Right ventricle myocardium inferior (tissue), 1 donor: ENCODE measurements at regions not wholly inside any gene's neighbourhood (a gene's known extent, or its start where the extent isn't known, plus 50 kb on each side); places are given as distances from the start of the nearest gene placed in this dataset.

Source experiments
- ATAC-seq: fragments of 200-7000 bp; cut with Tn5 transposase; one replicate; pipeline ENCODE4 v1.9.1; 2020; ENCODE audit warnings: mild to moderate bottlenecking, moderate library complexity
- DNase-seq: peaks from one replicate; pipeline ENCODE4 v3.0.0; 2021; ENCODE audit errors: missing footprints
- intact Hi-C: fragments of 100-400 bp; cut with DNase I; formaldehyde crosslinking; loops from one replicate; pipeline ENCODE4 v1.11.0; 2022
- donor health status: DM: no; HTN: yes; CAD: no; lungs with severe emphysema.

DNA sequence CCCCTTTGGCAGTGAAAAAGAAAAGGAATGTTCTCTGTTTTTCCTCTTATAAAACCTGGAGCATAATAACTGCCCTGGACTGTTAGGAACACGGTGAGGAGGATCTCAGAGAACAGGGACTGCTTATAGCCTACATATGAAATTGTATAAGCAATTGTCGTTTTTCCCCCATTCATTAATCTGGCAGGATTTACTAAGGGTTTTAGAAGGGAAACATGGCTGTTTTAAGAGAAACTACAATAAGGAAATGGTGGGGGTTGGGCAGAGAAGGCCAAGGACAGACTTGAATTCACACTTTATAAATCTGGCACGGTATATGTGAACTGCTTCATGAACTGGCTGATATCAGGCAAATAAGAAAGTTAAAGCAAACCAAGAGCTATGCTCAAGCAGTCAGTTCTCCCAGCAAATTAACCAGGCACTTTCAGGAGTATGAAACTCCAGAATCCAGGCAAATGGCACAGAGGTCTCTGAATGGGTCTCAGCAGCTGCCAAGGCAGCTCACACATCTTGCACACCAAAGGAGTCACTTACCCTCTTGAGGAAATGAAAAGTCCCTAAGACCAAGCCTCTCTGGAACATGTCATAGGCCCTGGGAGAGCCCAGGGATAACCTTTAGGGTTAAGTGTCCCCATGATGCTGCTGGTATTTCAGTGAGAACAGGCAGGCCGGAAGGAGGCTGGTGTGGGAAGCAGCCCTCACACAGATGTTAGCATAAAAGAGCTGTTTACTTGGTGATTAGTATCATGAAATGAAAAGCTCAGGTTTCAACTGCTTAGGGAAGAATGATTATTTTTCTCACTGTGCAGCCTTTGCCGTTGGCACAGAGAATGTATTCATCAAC is 260.5 kb upstream of the MARCKS start:
- ATAC-seq (peak; percentile 45), DNase-seq (no peak)
- intact Hi-C loops, result no loop called here

DNA sequence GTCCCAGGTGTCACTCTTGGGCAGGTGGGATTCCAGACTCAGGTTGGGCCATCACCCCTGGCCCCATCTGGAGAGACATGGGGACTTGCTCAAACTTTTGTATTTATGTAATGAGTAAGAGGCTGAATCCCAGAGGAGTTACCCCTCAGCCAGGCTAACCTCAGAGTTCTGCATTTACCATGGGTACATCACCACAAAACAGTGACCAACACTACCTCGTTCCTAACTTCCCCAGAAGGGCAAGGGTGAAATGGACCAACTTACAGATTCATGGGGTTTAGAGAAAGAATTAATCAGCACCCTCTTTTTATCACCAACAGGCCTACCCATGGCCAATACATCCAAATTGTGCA is 259.9 kb upstream of the MARCKS start:
- DNase-seq (no peak), ATAC-seq (no peak)
- intact Hi-C loops, result no loop called here

DNA sequence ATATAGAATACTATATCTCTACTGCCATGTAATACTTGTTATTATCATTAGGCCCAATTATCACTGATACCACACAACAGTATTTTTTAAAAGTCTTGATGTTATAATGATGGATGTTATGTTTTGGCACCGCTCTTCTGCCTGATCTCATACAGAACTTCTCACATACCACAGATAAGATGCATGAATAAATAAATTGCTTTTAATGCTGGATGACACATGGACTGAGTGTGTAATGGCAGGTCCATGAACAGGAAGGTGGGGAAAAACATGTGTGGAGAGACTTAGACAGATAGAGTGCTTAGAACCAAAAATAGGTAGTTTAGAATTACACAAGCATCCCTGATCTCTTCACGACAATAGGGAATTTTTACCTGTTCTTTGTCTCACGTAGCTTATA is 258.4 kb upstream of the MARCKS start:
- no peak for ATAC-seq
- intact Hi-C loops, result no loop called here
- no peak for DNase-seq

DNA sequence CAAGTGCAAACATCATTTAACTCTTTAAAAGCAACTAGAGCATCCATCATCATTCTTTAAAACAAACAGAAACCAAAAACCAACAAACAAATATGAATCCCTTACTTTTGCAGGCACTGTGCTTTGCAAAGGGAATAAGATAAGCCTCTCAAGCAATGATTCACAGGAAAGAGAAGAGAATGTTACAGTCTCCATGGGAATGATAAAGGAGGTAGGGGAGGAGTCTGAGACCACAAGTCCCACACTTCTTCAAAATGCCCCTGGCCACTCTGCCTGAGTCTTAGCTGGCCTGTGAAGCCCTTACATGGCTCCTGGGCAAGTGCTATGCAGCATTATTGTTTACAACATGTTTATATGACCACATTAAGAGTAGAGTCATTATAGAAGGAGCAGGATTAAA is 257.7 kb upstream of the MARCKS start:
- intact Hi-C loops, result no loop called here

DNA sequence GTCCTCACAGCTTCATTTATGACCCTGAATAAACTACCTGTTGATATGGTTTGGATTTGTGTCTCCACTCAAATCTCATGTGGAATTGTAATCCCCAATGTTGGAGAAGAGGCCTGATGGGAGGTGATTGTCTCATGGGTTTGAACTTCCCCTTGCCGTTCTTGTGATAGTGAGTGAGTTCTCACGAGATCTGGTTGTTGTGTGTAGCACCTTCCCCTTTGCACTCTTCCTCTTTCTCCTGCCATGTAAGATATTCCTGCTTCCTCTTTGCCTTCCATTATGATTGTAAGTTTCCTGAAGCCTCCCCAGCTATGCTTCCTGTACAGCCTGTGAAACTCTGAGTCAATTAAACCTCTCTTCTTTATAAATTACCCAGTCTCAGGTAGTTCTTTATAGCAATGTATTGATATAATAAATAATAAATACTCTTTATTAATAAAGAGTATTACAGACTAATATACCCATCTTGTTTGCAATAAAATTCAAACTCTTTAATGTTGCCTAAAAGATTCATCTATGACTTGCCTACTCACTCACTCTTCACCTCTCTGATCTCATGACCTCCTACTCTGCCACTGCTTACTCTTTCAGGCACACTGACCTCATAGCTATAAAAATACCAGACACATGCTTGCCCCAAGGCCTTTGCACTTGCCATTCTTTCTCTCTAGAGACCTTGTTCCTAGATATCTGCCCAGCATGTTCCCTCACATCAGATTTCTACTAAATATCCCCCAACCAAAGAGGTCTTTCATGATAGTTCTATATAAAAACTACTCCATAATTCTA is 256.4 kb upstream of the MARCKS start:
- no peak for DNase-seq
- intact Hi-C loops, result no loop called here
- ATAC-seq, result no peak

More for the DNA sequence above, 257.7 kb upstream of the MARCKS start:
- ATAC-seq (no peak), DNase-seq (no peak)

DNA sequence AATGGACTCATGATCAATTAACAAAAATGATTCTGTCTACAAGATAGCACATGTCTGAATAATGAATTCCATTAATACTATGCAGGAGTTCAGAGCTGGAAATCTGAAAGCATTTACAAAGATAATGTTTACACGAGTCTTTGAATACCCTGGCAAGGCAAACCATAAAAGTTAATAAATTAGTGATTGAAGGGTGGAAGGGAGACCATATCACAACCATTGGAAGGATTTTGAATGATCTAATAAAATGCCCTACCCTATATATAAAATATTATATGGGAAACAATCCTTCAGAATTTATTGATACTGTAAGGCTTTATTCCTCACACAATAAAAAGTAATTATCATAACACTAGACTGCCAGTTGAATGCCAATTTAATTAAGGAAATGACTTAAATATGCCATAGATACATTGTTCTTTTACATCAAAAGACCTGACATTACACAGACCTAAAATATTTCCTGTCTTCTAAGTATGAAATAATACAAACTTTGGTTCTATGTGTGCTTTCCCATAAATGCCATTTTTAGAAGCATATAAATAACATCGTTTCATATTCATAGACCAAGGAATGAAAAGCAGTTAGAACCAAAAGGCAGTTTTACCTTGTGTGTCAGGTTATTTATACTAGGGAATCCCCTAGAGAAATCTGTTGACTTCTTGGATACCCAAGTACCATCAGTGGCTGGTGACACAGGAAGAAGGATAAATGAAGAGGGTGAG is 249.2 kb upstream of the MARCKS start:
- intact Hi-C loops, result no loop called here
- ATAC-seq (no peak), DNase-seq (no peak)

DNA sequence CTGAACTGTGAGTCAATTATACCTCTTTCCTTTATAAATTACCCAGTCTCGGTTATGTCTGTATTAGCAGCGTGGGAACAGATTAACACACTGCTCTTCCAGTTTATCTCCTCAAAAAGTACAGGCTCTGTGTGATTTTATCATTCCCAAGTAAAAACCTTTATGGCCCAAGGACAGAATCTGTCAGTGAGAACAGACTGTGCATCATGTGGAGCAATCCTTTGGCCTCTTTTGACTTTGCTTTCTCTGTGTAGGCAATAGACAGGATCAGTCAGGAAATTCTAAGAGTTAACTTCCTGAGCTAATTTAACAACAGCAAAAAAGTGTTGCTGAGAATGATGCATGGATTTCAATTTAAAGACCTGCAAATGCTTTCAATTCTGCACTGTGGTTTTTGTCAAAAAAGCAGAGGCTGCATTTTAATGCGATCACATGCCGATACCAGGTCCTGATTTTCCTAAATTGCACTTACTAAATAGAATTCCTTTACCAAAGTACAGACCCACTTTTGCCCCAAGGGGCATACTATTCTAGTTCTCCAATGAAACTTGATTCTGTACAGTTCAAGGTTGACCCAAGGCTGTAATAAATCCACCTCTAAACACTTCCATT is 246.7 kb upstream of the MARCKS start:
- intact Hi-C loops, result no loop called here
- no peak for ATAC-seq
- no peak for DNase-seq

DNA sequence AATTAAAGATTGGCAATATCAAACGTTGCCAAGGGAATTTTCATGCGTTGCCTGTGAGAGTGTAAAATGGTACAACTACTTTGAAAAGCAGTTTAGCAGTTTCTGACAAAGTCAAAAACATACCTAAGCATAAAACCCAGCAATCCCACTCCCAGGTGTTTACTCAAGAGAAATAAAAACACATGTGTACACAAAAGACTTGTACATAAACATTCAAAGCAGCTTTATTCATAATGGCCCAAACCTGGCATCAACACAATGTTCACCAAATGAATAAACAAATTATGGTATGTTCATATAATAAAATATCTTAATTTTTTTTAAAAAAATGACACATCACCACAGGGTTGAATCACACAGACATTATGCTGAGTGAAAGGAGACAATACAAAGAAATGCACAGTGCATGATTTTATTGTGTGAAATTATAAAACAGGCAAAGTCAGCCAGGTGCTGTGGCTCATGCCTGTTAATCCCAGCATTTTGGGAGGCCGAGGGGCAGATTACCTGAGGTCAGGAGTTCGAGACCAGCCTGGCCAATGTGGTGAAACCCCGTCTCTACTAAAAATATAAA is 240.4 kb upstream of the MARCKS start:
- no peak for ATAC-seq
- no peak for DNase-seq
- intact Hi-C loops, result no loop called here

DNA sequence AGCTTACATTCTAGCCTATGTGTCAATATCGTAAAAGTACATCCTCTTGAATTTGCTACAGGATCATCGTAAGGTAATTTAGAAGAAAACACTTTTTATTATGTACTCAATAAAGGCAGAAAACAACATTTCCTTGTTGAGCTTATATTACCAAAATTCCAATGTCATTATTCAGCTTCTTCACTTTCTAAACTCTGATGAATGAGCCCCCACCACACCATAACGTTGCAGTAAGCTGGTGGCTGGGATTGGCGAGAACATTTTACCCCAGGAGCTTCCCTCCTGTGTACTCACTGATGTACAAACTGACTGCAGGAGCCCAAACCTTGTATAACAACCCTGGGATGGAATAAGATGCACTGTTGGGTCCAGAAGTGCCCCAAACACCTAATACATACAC is 238.1 kb upstream of the MARCKS start:
- no peak for DNase-seq

DNA sequence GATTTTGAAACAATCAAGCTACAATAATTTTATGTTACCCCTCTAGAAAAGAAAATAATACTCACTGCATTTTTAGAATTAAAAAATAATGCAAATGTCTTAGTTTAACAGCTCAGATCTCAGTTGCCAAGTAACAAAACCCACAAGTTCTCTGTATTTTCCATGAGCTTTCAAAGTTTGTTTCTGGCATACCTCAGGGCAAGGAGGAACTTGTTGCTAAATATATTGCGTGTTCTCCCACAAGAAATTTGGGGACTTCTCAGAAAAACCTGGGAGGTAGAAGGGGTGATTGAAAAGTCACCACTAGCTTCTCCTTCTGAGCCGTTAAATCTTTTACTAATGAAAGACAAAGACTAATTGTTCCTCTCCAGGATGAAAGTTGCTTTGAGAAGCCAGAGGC is 236.8 kb upstream of the MARCKS start:
- ATAC-seq, result no peak
- intact Hi-C loops, result no loop called here
- DNase-seq, result no peak

More for the DNA sequence above, 238.1 kb upstream of the MARCKS start:
- ATAC-seq, result no peak
- intact Hi-C loops, result no loop called here

DNA sequence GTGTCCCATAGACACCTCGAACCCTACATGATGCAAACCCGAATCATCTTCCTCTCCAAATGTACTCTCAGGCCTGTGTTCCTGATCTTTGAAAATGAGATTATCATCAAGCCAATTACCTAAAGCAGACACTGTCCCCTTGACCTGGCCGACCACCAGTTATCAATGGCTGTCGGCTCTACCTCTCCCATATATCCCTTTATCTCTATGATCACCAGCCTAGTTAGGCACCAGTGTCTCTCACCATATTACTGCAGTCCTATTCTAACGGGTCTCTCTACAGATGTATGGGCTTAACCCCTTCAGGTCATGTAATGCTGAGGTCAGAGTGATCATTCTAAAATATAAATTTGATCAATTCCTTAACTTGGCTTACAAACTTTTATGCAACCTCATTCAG is 234.9 kb upstream of the MARCKS start:
- DNase-seq, result no peak
- intact Hi-C loops, result no loop called here

DNA sequence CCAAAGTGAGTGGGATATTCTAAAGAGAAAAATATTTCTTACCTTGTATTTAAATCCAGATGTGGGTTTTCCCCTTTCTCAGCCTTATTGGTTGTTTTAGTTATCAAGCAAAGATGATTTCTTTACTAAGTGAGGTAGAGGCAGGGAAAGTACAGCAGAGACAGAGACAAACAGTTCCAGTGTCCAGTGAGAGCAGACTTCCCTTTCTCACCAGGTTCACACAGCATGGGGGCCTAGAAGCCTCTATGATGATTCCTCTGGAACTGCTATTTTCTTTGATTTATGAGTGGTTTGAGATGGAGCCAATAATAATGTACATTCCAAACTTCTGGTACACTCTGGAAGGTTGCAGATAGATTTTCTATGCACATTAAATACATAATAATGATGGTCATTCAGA is 234.0 kb upstream of the MARCKS start:
- intact Hi-C loops, result no loop called here
- no peak for DNase-seq
- ATAC-seq, result no peak

More for the DNA sequence above, 234.9 kb upstream of the MARCKS start:
- no peak for ATAC-seq

DNA sequence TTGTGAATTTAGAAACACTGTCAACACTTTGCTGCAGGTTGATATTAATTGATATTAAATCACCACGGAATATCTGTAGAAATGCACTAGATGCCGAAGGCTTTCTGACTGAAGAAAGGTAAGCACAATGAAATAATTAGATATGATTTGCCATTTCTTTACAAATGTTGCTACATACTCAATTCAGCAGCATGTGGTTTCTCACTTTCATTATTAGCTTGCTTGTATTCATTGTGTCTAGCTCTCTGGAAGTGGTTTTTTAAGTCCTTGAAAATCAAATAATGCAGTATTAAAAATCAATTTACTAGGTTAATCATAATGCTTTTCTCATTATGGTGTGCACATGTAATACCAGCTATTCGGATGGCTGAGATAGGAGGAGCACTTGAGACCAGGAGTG is 231.3 kb upstream of the MARCKS start:
- intact Hi-C loops, result no loop called here
- no peak for DNase-seq
- ATAC-seq, result no peak

DNA sequence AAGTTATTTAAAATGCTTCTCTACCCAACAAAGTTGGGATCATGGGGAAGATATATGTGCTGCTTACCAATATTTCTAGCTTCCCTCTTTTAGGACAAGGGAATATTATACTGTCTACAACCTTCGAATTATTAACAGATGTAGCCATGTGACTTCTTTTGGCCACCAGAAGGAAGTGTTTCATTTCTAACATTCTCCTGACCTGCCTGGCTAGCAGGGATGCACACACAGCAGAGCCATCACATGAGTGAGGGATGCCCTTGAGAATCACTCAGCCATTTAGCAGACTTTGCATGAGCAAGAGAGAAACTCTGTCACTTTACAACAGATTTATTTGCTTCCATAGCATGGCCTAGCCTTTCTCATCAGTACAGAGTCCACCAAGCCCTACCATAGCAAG is 230.7 kb upstream of the MARCKS start:
- no peak for DNase-seq
- intact Hi-C loops, result no loop called here
- no peak for ATAC-seq

DNA sequence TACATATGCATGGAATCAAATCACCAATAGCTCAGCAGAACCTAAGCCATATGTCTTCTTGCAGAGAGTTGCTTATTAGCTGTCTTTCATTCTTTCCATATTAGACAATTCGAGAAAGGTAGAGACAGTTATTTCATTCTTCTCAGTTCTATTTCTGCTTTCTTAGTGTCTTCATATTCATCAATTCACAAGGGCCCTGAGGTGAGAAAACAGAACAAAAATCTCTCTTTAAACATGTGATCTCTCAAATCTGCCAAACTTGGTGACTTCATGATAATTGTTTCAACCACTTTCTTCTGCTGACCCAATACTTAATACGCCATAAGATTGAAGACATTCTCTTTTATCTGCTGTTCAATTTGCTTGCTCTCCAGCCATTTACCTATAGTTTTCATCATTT is 229.7 kb upstream of the MARCKS start:
- intact Hi-C loops, result no loop called here
- DNase-seq (no peak), ATAC-seq (no peak)

DNA sequence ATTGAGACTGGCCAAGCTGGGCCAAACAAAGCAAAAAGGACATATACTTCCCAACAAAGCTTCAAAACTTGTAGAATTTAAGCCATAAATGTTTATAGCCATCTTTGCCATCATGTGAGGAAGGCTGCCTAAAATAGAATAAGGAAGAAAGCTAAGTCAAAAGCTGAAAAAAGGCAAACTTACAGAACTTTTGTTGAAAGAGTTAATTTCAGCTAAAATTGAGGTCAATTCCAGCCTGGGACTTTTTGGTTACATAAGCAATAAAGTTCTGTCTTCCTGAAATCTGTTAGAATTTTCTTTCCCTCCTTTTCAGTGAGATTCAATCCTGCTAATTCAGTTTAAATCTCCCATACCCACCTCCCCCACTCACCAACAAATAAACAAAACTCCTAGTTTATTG is 227.9 kb upstream of the MARCKS start:
- ATAC-seq, result no peak
- intact Hi-C loops, result no loop called here
- DNase-seq, result no peak

DNA sequence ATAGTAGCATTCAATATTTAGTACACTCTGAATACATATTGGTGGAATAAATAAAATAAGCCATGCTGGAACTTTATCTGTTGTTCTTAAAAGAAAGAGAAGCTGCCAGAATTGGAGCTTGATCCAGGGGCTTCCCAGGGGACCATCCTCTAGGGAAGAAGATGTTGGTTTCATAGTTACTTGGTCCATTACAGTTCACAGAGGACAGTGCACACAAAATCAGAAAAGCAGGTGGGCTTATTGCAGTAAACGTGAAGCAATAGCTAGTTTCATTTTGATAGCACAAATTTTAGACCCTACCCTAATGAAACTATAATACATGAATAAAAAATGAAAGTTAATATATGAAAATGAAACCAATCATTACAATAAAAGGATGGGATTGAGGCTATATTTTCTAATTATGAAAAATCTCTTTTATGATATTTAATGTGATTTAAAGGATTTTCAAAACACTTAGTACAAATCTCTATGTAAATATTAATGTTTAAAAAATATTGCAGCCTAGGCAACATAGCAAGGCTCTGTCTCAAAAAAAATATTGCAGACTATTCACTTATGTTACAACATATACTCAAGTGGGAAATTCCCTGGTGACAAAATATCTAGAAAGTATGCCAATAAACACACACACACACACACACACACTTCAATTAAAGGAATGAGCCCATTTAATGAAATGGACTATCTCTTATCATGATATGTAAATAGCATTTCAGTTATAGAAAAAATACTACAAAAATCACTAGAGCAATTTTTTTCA is 227.0 kb upstream of the MARCKS start:
- ATAC-seq (no peak), DNase-seq (no peak)
- intact Hi-C loops, result no loop called here

DNA sequence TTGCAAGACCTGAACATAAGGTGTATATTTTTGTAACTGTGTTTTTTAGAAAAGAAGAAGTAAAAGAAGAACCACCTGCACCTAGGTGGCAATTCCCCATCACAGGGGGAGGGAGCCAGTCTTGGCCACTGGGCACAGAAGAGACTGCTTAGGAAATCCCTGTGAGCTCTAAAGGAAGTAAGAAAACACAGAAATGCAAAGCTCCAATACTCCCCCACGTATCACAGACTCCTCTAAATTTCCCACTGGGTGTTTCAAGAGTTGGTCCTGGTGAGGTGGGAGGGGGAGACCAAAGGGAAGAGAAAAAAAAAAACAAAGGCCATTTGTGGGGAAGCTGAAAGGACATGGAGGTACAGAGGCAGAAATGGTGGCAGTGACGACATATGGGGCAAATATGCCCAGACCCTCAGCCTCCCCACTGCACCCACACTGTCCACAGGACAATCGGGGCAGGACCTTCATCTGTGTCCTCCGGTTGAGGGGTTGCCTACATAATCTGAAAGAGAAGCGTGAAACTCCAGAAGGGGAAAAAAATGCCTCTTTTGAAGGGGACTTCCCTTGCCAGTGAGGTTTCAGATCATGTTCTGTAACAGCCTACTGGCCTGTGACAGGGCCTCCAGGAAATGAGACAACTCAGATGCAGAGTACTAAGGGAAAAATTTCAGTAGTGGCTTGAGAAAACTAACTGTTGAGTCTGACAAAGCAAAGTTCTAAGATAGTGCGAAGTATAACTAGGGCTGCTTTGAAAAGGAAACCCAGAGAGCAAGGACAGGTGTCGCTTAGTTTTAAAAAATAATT is 226.2 kb upstream of the MARCKS start:
- intact Hi-C loops, result no loop called here
- ATAC-seq (peak; percentile 65), DNase-seq (no peak)
